ENCODE measurements at regions not wholly inside any gene's neighbourhood (a gene's known extent, or its start where the extent isn't known, plus 50 kb on each side); places are given as distances from the start of the nearest gene placed in this dataset.

GRCh38 chr2:144848423-144848822, 328.5 kb upstream of the ZEB2 start:
- DNase-seq, result no peak

GRCh38 chr2:144847347-144848080, 327.6 kb upstream of the ZEB2 start:
- no peak for DNase-seq

- DNase-seq, result no peak
Measured at GRCh38 chr2:144836635-144837350, 316.9 kb upstream of the ZEB2 start.

- no peak for DNase-seq
Measured at GRCh38 chr2:144835634-144836350, 315.9 kb upstream of the ZEB2 start.

GRCh38 chr2:144834998-144835633, 315.2 kb upstream of the ZEB2 start:
- no peak for DNase-seq

- DNase-seq, result no peak
Measured at GRCh38 chr2:144834363-144834762, 314.4 kb upstream of the ZEB2 start.

- DNase-seq, result no peak
Measured at GRCh38 chr2:144833075-144833637, 313.2 kb upstream of the ZEB2 start.

GRCh38 chr2:144832048-144832447, 312.1 kb upstream of the ZEB2 start:
- DNase-seq, result no peak

GRCh38 chr2:144830543-144830942, 310.6 kb upstream of the ZEB2 start:
- DNase-seq, result no peak

- DNase-seq, result no peak
Measured at GRCh38 chr2:144827404-144827803, 307.5 kb upstream of the ZEB2 start.

GRCh38 chr2:144826105-144826504, 306.2 kb upstream of the ZEB2 start:
- DNase-seq, result no peak

- DNase-seq, result peak; percentile 3
Measured at GRCh38 chr2:144825331-144826020, 305.6 kb upstream of the ZEB2 start.

GRCh38 chr2:144824306-144825080, 304.6 kb upstream of the ZEB2 start:
- DNase-seq, result no peak

GRCh38 chr2:144822966-144823365, 303.0 kb upstream of the ZEB2 start:
- no peak for DNase-seq

GRCh38 chr2:144812288-144812687, 292.4 kb upstream of the ZEB2 start:
- DNase-seq, result no peak

- no peak for DNase-seq
Measured at GRCh38 chr2:144801766-144802165, 281.8 kb upstream of the ZEB2 start.

- DNase-seq, result no peak
Measured at GRCh38 chr2:144801325-144801724, 281.4 kb upstream of the ZEB2 start.

GRCh38 chr2:144798989-144799388, 279.1 kb upstream of the ZEB2 start:
- DNase-seq, result no peak

GRCh38 chr2:144798034-144798433, 278.1 kb upstream of the ZEB2 start:
- DNase-seq, result no peak

- no peak for DNase-seq
Measured at GRCh38 chr2:144796936-144797335, 277.0 kb upstream of the ZEB2 start.

GRCh38 chr2:144796164-144796563, 276.2 kb upstream of the ZEB2 start:
- no peak for DNase-seq

- DNase-seq, result no peak
Measured at GRCh38 chr2:144785253-144785652, 265.3 kb upstream of the ZEB2 start.

Measured in CD4-positive, alpha-beta T cell treated with Interleukin-10 for 1 hour (primary cell).